Left renal cortex interstitium (tissue), 4 donors: ENCODE measurements at regions not wholly inside any gene's neighbourhood (a gene's known extent, or its start where the extent isn't known, plus 50 kb on each side); places are given as distances from the start of the nearest gene placed in this dataset.

Experiments
- DNase-seq, 4 donors: peaks; one replicate each; pipeline ENCODE4 v3.0.0-alpha.2; 2013; ENCODE audit warnings: low read depth in 4 of 4, low spot score in 2 of 4, missing footprints in 1 of 4

- no peak for DNase-seq
Observed at GRCh38 chr6:156464100-156464878, 312.9 kb upstream of the ARID1B start.

- DNase-seq: no peak
Observed at GRCh38 chr6:156461647-156462046, 315.5 kb upstream of the ARID1B start.

- no peak for DNase-seq
Observed at GRCh38 chr6:156457601-156458000, 319.6 kb upstream of the ARID1B start.

GRCh38 chr6:156455847-156456246 lies 321.3 kb upstream of the ARID1B start:
- DNase-seq: no peak

DNA sequence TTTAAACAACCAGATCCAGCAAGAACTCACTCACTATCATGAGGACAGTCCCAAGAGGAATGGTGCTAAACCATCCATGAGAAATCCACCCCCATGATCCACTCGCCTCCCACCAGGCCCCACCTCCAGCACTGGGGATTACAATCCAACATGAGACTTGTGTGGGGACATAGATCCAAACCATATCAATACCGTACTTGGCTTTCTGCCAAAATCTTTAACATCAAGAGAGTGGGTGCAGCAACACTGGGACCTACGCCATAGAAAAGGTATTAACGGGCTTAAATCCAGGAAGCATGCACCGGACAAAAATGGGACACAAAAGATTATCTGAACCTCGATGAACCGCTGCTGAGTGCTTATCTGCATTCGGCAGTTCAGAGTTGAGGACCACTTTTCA lies 322.3 kb upstream of the ARID1B start:
- no peak for DNase-seq

- no peak for DNase-seq
Observed at GRCh38 chr6:156451726-156452125, 325.5 kb upstream of the ARID1B start.

GRCh38 chr6:156451088-156451487 lies 326.1 kb upstream of the ARID1B start:
- no peak for DNase-seq

GRCh38 chr6:156450421-156450820 lies 326.8 kb upstream of the ARID1B start:
- no peak for DNase-seq

DNA sequence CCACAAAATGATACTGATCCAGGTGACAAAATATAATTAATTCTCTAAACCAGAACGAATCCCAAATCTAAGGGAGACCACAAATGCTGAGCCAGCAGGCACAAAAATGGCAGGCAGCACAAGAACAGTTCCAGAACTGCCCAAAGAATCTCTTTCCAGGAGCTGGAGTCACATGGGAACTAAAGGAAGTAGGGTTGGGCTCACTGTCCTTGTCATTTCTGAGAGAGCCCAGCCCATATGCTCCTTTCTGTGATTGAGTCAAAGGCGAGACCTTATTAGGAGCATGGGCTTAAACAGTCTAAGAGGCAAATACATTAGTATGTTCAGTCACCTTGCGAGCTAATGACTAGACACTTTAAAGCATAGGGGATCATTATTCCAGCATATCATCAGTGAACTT lies 327.6 kb upstream of the ARID1B start:
- DNase-seq: no peak

DNA sequence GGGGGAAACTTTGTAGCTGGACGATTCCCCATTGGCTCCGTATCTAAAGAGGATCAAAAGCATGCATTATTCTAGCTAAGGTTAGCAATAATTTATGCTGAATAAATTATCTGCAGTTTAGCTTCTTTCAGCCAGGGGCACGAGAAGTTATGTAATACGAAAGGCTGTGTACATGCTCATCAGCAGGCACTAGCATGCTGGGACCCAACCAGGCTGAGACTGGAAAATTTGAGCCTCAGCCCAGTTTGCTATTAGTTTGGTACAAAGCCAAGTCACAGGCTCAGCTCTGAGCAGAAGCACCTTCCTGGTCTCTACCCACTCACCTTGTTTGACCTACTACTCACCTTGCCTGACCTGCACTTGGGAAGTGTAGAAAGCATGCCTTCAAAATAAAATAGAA lies 328.1 kb upstream of the ARID1B start:
- no peak for DNase-seq

GRCh38 chr6:156448579-156448978 lies 328.6 kb upstream of the ARID1B start:
- no peak for DNase-seq

DNA sequence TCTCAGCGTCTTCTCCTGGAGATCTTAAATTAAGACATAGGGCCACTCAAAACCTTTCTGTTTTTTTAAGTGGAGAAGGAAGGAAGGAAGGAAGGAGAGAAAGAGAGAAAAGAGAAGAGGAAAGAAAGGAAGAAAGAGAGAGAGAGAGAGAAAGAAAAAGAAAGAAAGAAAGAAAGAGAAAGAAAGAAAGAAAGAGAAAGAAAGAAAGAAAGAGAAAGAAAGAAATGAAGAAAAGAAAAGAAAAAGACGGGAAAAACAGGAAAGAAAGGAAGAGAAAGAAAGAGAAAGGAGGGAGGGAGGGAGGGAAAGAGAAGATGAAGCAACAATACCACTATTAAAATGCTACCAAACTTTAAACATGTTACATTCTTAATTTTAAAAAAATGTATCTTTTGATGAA lies 336.5 kb upstream of the ARID1B start:
- no peak for DNase-seq

DNA sequence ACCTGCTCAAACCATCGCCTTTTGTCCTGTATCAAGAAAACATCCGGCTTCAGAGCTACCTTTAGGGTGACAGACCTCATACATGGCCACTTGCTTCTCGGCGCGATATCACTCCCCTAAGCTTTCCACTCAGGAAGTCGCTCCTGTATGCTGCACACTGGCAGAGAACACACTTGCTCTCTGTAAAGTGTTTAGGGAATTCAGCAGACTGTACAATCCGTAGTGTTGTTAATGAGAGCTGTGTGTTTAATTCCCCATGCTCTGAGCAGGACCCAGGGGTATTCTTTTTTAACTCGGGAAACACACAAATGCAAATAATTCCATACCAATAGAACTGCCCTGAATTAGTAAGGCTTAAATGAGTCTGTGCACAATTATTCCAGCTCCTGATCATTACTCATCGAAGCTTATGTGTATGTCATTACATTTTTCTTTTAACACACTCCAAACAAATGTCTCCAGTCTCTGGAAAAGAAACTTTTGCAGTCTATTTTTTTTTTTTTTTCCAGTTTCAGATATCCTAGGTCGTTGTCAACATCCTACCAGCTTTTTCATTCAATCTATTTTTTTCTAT lies 338.7 kb upstream of the ARID1B start:
- no peak for DNase-seq

DNA sequence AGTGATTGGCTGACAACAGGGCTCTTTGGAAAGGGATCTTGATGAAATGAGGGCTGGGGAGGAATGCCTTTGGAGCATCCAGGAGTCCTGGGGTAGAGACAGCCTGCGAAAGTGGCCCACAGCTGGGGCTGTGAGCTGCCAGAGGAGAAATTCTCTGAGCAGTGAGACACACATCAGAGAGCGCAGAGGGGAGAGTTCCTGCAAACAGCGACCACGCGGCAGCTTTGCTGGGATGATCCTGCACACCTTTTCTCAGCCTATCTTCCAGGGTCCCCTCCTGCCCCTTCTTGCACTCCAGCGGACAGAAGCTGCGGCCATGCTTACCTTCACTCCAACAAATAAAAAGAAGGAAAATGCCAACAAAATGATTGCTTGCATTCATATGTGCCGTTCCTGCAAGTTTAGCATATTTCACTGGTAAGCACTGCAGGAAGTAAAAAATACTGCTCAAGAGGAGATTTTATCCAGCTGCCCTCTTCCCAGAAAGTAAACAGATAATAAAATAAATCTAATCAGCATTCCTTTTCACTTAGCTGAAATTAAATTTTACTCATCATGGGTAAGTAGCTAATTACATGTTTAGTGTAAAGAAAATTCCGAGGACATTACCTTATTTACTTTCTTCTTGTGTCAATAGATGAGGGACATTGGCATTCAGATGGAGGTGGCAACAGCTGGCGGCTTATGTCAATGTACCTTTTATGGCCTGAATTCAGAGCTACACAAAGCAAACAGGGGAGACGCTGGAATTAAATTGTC lies 339.9 kb upstream of the ARID1B start:
- no peak for DNase-seq

GRCh38 chr6:156434795-156435190 lies 342.4 kb upstream of the ARID1B start:
- DNase-seq: no peak

- no peak for DNase-seq
Observed at GRCh38 chr6:156434049-156434794, 343.0 kb upstream of the ARID1B start.

DNA sequence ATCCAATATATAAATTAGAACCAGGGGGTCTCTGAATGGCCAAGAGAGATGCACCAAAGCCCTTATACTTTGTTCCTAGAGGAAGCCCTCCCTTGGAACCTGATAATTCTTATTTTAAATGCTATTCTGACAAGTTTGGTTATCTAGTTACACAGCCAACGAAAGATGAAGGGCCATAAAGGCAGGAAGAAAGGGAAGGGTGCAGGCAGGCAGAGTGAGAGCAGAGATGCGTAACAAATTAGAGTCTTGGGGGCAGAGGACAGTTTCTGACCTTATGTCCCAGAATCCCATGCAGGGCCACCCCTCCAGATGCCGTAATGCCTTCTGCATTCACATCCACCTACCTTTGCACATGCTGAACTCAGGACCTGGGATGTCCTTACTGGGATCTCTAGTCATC lies 344.6 kb upstream of the ARID1B start:
- DNase-seq: no peak

DNA sequence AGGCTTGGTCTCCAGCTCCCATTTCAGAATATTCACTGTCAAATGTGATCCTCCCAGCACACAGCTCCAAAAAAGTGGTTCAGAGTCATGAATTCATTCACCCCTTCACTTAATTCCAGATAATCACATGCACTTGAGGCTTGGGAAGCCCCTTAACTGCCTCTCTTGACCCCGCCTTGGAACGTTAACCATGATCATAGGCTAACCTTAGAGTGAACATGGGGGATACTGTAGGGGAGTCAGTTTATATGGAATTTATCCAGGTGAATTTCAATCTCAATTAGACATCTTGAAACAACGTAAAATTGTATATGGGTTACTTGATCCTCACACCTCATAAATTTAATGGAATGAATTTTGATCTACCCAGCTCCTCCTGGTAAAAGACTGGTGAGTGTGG lies 346.8 kb upstream of the ARID1B start:
- peak in 1 of 4 donors; percentile 60 for DNase-seq

DNA sequence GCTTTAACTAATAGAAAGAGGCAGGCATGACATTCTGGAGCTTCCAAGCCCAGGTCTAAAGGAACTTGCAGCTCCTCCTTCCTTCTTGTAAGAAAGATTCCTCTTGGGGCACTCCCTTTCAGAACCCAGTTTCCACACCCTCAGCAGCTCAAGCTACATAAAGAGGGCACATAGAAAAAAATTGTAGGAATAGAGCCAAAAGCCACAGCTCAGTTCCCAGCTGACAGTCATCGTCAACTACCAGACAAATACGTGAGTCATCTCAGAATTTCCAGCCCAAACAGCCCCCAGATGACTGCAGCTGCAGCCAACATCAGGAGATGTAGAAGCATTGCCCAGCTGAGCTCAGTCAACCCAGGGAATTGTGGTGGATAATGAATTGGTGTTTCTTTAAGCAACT lies 349.8 kb upstream of the ARID1B start:
- no peak for DNase-seq

GRCh38 chr6:156425359-156426020 lies 351.7 kb upstream of the ARID1B start:
- DNase-seq: no peak

GRCh38 chr6:156423829-156424228 lies 353.3 kb upstream of the ARID1B start:
- DNase-seq: no peak
